Mesenteric fat pad (tissue), 1 donor: ENCODE measurements at regions not wholly inside any gene's neighbourhood (a gene's known extent, or its start where the extent isn't known, plus 50 kb on each side); places are given as distances from the start of the nearest gene placed in this dataset.
"Not testable (repeated sequence)": the region's sequence is repeated elsewhere in the genome, so short reads cannot be mapped to it uniquely, and the experiment has no call there.

ENCODE experiments used
- DNase-seq: peaks from one replicate; pipeline ENCODE4 v3.0.0-alpha.2; 2020; ENCODE audit warnings: low spot score
- donor health status: DM: yes; HTN: yes; CAD: no.

DNA sequence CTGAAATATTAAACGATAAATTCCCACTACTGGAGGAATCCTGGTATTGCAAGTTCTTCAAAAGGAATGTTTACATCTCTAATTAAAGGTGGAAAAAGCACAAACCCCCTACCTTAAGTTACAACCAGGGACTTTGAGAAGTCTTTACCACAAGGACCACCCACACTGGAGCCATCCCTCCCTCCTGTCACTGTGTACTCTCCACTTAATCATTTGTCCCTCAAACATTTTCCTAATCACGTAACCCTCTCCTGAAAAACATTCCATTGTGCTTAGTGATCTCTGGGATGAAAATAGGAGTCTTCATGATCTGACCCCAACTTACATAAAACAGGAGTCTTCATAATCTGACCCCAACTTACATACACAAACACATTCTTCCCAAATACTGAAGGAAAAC, 85.7 kb downstream of the SUCLG1 start:
- no peak for DNase-seq

DNA sequence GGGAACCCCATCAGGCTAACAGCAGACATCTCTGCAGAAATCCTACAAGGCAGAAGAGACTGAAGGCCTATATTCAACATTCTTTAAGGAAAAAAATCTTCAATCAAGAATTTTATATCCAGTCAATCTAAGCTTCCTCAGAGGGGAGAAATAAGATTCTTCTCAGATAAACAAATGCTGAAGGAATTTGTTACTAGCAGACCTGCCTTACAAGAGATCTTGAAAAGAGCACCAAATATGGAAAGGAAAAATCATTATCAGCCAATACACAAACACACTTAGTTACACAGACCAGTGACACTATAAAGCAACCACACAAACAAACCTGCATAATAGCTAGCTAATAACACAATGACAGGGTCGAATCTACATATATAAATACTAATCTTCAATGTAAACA, 96.5 kb downstream of the SUCLG1 start:
- no peak for DNase-seq

DNA sequence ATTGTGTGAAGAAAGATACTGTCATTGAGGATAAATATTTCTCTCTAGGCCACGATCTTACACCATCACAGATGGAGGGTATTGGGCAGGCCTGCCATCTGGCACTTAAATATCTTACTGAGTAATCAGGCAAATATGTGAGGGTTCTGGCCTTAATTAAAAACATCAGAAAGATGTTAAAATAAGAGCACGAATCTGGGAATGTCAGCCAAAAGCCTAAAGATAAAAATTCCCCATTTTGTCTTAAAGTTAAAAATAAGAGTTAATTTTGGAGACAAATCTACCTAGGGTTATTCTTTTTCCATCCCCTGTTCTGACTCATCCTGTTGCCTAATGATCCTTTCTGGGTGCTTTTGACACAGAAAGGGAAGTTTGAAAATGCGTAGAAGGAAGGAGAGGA, 121.0 kb downstream of the SUCLG1 start:
- DNase-seq, result no peak

- no peak for DNase-seq
Observed at GRCh38 chr2:84327645-84328249, 131.3 kb downstream of the SUCLG1 start.

- no peak for DNase-seq
Observed at GRCh38 chr2:84326831-84327432, 132.1 kb downstream of the SUCLG1 start.

GRCh38 chr2:84323890-84324289, 135.2 kb downstream of the SUCLG1 start:
- no peak for DNase-seq

GRCh38 chr2:84320940-84321339, 138.1 kb downstream of the SUCLG1 start:
- no peak for DNase-seq

GRCh38 chr2:84319581-84319980, 139.5 kb downstream of the SUCLG1 start:
- DNase-seq, result no peak

DNA sequence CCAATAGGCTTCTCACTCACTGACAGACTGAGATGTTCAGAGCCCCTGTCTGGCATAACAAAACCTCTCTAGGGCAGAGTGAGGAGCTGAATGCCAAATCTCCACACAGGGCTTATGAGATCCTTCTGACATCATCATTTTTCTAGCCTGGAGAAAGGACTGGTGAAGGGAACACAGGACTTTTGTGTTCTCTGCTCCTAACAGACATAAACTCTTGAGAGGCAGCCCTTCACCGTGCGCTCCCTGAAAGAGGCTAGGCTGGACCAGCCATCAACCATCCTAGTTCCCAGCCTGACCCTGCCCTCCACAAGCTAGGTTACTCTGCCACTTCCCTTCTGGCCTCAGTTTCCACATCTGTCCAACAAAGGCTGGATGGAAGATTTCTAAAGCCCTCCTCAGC, 141.9 kb downstream of the SUCLG1 start:
- DNase-seq, result no peak

DNA sequence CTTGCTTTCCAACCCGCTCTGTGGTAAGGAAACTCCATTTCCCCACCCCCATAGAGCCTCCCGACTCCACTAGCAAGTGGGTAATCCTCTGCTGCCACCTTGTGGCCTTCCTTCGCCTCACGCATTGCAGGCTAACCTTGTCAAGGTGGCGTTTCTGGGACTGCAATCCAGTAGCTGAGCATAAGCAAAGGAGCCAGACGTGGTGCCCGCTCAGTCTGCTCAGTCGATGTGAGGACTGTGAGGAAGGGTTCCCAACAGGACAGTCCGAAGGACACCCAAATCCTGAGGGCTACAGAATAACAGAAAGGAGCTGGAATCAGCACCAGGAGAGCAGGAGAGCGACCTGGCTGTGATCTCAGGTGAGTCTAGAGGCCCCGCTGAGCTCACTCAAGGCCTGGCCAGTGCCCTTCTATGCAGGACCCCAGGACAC, 144.2 kb downstream of the SUCLG1 start:
- no peak for DNase-seq

- DNase-seq, result no peak
Observed at GRCh38 chr2:84314250-84314649, 144.8 kb downstream of the SUCLG1 start.

DNA sequence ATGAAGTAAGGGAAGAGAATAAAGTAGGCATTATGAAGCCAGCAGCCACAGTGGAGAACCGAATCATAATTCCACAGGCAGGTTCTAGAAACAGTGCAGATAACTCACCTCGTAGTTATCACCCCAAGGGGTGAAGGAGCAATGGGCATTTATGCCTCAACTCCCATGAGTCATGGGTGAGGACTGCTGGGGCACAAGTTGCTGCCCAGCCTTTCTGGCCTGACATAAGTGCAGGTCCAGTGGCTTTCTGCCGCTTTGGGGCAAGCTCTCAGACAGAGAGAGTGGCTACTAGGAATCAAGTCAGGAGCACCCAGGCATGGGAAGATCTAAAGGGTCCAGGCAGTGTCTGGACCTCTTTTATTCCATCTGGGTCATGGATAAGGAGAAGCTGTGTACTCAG, 149.8 kb downstream of the SUCLG1 start:
- no peak for DNase-seq

- DNase-seq, result no peak
Observed at GRCh38 chr2:84306361-84306760, 152.7 kb downstream of the SUCLG1 start.

DNA sequence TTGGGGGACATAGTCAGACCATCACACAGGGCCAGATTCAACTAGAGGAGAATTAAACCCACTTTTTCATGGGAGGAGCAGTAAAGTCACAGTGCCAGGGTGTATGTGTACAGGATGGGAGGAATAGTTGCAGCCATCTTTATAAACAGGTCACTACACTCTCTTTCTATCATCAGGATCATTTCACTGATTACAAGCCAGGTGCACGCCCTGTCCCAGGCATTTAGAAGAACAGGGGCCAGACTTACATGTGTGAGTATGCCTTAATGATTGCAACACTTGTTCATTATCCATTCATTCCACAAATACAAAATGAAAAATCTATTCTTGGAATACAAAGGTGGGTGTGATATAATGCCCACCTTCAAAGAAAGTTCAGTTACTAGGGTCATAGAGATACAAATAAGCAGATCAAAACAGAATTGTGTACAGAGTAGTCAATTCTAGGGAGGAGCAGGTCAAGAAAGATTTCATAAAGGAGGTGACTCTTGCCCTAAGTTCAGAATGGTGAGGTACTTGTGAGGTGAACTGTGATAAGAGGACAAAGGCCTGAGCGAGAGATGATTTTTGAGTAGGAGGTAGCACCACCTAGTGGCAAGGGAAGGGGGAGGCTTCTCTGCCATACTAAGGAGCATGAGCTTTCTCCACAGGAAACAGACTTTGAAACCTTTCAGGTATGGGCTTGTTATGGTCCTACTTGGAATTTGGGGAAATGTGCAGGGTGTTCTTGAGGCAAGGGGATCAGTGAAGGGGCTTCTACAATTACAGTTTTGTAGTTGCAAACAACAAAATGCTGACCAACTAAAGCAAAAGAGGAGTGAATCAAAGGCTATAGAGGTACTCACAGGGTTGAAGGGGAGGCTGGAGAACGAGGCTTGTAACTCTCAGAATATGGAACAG, 156.3 kb downstream of the SUCLG1 start:
- DNase-seq, result no peak

DNA sequence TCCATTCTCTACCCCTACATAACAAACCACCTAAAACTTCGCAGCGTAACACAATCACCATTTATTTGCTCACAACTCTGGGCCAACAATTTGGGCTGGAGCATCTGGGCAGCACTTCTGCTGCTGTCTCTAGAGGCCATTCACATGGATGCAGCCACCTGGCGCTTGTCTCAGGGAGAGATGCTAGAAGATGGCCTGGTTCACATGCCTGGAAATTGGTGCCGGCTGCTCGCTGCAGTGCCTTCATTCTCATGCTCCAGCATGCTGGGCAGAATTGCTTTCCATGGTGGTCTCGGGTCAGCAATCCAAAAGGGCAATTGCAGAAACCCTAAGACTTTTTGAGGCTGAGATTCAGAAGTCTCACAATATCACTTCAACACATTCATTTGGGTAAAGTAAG, 157.4 kb downstream of the SUCLG1 start:
- no peak for DNase-seq

DNA sequence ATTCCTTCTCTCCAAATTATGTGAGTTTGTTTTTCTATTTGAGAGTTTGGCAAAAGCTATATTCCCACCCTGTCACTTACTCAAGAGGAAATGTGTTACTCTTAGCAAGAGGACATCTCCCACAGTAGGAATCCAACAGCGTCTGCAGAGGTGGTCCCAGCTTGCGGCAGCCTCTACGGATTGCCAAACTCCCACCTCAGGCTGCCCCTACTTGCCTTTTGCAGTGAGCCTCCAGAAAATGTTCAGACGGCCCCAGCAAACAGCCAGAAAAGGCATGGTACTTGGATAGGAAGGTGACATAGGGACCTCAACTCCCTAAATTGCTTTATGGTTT, 158.4 kb downstream of the SUCLG1 start:
- no peak for DNase-seq

DNA sequence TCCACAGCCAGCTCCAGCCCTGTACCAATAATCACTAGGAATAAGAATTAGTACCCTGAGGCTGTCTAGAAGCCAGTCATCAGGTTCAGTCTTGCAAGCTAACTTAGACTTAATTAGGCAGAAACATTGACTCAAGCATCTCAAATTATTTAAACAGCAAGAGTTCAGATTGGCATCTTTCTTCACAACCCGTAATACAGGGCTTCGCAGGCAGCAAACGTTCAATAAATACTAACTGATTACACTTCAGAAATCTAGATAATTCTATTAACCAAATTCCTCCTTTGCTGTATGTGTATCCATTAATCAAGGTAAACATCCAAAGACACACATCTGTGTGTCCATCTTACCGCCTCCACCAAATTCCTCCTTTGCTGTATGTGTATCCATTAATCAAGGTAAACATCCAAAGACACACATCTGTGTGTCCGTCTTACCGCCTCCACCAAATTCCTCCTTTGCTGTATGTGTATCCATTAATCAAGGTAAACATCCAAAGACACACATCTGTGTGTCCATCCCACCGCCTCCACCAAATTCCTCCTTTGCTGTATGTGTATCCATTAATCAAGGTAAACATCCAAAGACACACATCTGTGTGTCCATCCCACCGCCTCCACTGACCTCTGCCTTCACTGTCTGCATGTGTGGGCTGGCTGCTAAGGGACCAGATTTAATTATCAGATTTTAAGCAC, 158.9 kb downstream of the SUCLG1 start:
- not testable (repeated sequence) for DNase-seq

DNA sequence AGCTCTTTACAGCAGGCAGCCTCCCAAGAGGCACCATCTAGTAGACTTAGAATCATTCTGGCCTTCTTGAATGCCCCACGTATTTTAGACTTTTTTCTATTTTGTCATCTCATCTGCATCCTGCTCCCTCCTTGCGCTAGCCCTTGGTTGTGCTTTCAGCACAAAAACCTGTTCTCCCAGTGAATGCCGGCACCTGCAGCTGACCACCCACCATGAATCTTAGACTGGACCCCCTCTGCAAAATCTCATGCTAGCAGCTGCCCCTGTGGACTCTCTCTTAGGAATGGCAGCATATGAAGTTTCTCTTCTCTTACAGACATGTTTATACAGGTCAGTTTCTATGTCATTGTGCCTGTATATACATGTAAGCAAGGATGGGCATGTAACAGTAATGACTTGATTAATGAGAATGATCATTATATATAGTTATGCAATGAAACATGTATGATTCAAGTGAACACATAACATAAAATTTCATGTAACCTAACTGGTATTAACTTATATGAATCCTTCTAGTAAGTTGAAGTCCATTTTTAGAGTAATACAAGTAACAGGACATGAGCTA, 159.8 kb downstream of the SUCLG1 start:
- DNase-seq, result no peak

DNA sequence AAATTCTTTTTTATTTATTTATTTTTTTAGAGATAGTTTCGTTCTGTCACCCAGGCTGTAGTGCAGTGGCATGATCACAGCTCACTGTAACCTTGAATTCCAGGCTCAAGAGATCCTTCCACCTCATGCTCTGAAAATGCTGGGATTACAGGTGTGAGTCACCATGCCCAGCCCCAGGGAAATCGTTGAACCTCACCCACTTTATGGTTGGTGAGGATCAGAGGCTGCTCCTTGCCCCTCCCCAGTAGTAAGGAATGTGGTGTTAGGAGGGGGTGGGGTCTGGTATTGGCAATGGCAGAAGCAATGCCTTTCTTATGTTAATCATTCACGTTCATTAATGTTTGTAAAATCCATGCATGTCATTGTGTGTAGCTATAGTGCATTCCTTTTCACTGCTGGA, 161.9 kb downstream of the SUCLG1 start:
- DNase-seq, result no peak

GRCh38 chr2:84293791-84294380, 165.2 kb downstream of the SUCLG1 start:
- DNase-seq, result no peak

DNA sequence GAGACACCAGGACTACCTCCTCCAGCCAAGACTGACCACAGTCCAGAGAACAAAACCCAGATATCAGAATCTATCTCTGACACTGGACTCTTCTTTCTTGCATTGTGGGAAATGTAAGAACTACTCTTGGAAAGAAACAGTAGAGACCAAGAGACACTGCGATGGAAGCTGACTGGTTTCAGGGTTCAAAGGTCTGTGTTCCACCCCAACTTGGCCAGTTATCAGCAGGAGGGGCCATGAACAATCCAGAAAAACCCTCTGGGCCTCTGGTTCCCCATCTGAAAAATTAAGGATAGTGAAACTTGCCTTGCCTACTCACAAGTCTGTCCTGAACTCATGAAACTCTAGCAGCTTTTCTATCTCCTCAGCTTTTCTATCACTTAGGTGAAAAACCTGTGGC, 166.5 kb downstream of the SUCLG1 start:
- no peak for DNase-seq
